ENCODE measurements at regions not wholly inside any gene's neighbourhood (a gene's known extent, or its start where the extent isn't known, plus 50 kb on each side); places are given as distances from the start of the nearest gene placed in this dataset.

DNA sequence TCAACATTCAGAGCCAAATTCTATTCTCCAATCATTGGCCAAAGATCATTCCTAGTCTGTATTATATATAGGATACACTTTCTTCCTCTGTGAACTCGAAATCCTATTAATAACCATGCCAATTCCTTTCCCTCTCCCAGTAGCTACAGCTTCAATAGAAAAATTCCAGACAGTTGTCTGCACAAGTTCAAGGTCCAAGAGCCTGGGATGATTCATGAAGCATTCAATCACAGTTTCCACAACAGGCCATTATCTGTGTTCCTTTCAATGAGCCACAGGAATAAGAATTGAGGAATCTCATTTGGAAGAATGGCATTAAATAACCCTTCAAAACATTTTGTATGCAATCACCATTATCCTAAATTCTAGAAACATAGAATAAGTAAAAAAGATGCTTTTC lies 437.4 kb downstream of the RMST start:
- TF ChIP-seq, protein P1, sequence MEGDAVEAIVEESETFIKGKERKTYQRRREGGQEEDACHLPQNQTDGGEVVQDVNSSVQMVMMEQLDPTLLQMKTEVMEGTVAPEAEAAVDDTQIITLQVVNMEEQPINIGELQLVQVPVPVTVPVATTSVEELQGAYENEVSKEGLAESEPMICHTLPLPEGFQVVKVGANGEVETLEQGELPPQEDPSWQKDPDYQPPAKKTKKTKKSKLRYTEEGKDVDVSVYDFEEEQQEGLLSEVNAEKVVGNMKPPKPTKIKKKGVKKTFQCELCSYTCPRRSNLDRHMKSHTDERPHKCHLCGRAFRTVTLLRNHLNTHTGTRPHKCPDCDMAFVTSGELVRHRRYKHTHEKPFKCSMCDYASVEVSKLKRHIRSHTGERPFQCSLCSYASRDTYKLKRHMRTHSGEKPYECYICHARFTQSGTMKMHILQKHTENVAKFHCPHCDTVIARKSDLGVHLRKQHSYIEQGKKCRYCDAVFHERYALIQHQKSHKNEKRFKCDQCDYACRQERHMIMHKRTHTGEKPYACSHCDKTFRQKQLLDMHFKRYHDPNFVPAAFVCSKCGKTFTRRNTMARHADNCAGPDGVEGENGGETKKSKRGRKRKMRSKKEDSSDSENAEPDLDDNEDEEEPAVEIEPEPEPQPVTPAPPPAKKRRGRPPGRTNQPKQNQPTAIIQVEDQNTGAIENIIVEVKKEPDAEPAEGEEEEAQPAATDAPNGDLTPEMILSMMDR (IDR thresholded peaks at IDR 0.05; ENCODE audit: control insufficient read depth, insufficient read depth, low read depth, low read length, missing control alignments) = no peak
- no peak overlapping the region for H3K4me3 ChIP-seq (ENCODE audit: control insufficient read depth, low read depth, low read length)
- no peak for DNase-seq (ENCODE audit: low read depth)

DNA sequence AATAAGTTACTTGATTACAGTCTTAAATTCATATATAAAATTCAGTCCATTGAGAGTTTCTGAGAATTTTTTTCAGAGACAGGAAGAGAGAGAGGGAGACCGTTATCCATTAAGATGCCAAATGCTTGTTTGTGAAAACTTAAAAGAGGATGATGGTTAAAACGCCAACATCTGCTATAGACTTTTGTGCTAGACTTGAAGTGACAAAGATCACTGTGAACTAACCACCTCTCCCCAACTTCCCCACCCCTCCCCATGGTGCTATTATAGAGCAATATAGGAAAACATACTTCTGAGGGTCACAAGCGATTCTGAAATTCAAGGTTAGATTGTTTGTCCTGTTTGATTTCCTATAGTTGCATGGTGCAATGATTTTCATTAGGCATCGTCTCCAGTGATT lies 440.8 kb downstream of the RMST start:
- DNase-seq (ENCODE audit: low read depth) = no peak

DNA sequence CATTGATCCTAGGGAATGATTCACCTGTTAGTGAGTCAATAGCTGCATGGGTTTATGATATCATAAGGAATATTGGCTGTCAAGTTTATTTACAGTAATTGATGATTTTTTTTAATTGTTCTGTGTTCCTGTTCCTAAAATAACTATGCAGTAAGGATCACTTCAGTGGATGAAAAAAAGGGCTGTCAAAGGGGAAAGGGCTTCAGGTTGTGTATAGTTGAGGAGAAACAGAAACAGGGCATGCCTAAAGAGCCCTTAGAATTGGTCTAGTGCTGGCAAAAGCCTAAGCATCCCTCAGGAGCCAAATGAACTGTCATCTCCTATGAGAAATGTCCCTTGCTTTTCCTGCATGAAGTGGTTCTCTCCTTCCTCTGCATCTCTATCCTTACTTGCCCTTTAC lies 444.9 kb downstream of the RMST start:
- no peak for DNase-seq (ENCODE audit: low read depth)
- TF ChIP-seq, protein P1 (IDR thresholded peaks at IDR 0.05; ENCODE audit: control insufficient read depth, insufficient read depth, low read depth, low read length, missing control alignments) = no peak
- no peak overlapping the region for H3K4me3 ChIP-seq (ENCODE audit: control insufficient read depth, low read depth, low read length)

More for the DNA sequence above, 440.8 kb downstream of the RMST start:
- TF ChIP-seq, protein P1 (IDR thresholded peaks at IDR 0.05; ENCODE audit: control insufficient read depth, insufficient read depth, low read depth, low read length, missing control alignments) = no peak
- H3K4me3 ChIP-seq (ENCODE audit: control insufficient read depth, low read depth, low read length) = no peak overlapping the region

DNA sequence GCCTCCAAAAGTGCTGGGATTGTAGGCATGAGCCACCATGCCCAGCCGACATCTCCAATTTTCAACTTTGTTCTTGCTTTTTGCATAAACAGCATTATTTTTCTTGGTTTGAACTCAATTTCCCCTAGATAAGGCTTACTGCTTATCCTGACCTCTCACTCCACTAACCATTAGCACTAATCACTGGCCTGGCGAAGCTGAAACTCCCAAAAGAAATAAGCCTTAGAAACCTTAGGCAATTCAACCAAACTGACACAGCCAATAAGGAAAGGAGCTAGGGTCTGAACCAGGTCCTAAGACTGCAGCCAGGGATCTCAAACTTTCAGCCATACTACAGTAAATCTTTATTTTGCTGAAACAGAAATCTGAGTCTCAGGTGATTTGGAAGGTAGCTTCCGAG lies 448.0 kb downstream of the RMST start:
- no peak for DNase-seq (ENCODE audit: low read depth)
- TF ChIP-seq, protein P1 (IDR thresholded peaks at IDR 0.05; ENCODE audit: control insufficient read depth, insufficient read depth, low read depth, low read length, missing control alignments) = no peak
- no peak overlapping the region for H3K4me3 ChIP-seq (ENCODE audit: control insufficient read depth, low read depth, low read length)

DNA sequence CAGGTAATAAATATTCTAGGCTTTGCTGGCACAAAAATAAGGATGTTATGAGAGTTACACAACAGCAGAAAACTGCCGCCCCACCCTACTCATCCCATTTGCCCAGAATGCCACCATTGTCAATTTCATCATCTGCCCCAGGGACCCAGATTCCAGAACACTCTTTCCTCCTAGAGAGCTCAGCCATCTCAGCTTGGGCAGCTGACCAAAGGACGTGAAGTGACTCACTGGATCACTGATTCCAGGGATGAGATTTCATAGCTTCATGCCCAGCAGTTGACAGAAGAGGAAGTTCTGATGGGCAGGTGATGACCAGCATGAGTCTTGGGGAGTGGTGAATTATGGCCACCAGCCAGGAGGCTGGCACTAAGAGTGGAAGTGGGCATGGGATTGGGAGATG lies 450.3 kb downstream of the RMST start:
- TF ChIP-seq, protein P1 (IDR thresholded peaks at IDR 0.05; ENCODE audit: control insufficient read depth, insufficient read depth, low read depth, low read length, missing control alignments) = no peak
- DNase-seq (ENCODE audit: low read depth) = no peak
- H3K4me3 ChIP-seq (ENCODE audit: control insufficient read depth, low read depth, low read length) = no peak overlapping the region

DNA sequence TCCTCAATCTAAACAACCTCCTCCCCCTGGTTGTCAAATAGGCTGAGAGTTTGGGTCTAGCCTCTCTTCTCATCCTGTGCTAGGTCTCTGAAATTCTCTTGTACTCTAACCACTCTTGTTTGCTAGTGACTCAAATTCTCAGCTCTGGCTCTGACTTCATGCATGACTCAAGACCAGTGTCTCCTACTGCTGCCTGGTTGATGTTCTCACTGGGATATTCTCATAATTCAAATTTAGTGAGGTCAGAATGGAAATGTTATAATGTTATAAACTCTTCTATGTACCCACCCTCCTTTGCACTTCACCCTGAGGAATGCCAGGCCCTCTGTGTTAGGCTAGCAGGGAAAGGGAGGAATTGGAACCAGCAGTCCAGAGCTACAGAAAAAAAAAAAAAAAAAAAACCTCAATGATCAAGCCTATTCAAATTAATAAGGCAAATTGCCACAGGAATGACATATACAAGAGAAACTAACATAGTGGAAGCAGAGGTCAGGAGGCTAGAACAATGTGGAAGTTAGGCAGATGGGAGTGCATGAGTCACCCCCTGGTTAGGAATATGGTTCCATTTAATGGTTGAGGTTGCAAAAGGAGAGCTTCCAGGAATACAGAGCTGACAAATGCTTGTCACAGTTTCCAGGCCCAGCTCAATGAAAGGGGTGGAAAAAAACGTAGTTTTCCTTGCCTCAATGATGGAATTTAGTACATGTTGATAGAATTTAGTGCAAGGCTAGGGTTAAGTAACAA lies 459.5 kb downstream of the RMST start:
- DNase-seq (ENCODE audit: low read depth) = no peak
- H3K4me3 ChIP-seq (ENCODE audit: control insufficient read depth, low read depth, low read length) = no peak overlapping the region
- TF ChIP-seq, protein P1 (IDR thresholded peaks at IDR 0.05; ENCODE audit: control insufficient read depth, insufficient read depth, low read depth, low read length, missing control alignments) = no peak
